ENCODE measurements at regions not wholly inside any gene's neighbourhood (a gene's known extent, or its start where the extent isn't known, plus 50 kb on each side); places are given as distances from the start of the nearest gene placed in this dataset.

DNA sequence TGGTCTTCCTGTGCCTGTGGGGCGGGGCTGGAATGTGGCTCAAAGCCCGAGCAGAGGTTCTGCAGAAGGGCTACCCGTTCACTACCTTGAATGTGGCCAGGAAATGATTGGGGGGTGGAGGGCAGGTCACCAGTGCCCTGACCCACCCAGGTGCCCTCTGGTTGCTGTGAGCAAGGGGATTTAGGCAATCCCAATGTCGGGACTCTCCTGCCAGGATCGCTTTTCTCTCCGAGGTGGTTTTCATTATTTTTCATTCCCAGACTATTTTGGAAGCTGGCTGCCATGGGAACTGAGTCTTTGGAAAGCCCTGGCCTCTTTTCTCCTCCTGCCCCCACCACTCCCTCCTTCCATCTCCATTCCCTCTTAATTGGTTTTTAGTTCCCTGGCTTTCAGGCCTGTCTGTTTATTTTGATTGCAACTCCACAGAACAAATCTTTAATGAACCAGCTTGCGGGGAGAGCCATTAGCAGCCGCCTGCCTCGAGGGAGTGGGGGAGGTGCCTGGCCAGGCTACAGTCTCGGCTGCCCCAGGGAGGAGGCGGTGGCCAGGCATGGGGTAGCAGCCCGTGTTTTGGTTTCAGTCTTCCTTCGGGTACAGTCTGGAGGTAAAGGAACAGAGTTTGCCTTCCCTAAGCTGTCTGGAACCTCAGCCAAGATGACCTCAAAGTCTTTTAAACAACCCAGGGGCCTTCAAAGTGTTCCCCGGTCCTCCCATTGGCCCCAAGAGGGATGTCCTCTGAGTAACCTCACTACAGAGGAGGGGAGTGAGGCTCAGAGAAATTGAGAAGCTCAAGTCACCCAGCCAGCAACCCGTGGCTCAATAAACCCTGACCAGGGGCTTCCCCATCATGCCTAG is 114.4 kb upstream of the HAAO start:
- Mint-ChIP-seq H3K9me3 (no peaks in the 10 kb centered on the region), H3K4me1 (no peaks in the 10 kb centered on the region), H3K27ac (no peak overlapping the region), H3K27me3 (ENCODE audit: low read depth in 3 of 3) (peaks cover 2 to 4% (median 2%) of the 10 kb centered on the region in 3 donors), H3K36me3 (peaks cover 0 to 3% (median 0%) of the 10 kb centered on the region in 3 donors), H3K4me3 (no peak overlapping the region)
- DNase-seq = no peak

DNA sequence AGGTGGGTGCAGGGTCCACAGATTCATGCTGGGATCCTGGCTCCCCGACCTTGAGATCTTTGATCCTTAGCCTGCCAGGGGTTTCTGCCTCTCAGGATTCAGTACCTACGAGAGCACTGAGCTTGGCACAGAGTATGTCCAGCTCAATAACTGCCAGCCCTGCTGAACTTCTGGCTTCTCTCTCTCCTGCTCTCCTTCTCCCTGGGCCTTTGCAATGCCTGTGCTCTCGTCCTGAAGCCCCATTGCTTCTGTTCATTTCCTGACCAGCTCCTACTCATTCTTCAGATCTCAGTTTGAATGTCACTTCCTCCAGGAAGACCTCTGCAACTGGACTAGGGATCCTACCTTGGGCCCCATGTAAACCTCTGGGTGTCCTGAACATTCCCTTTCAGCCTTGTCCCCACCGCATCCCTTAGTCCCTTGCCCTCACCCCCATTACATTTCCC is 113.8 kb upstream of the HAAO start:
- H3K27me3 Mint-ChIP-seq (ENCODE audit: low read depth in 3 of 3) = peaks cover 2 to 4% (median 2%) of the 10 kb centered on the region in 3 donors
- DNase-seq = no peak
- no peaks in the 10 kb centered on the region for H3K9me3 Mint-ChIP-seq
- H3K4me3 Mint-ChIP-seq = no peak overlapping the region
- peaks cover 0 to 3% (median 0%) of the 10 kb centered on the region in 3 donors for H3K36me3 Mint-ChIP-seq
- no peaks in the 10 kb centered on the region for H3K4me1 Mint-ChIP-seq
- no peak overlapping the region for H3K27ac Mint-ChIP-seq

- Mint-ChIP-seq H3K27me3 (ENCODE audit: low read depth in 3 of 3) (peaks cover 2 to 4% (median 4%) of the 10 kb centered on the region in 3 donors), H3K4me3 (no peak overlapping the region), H3K4me1 (no peaks in the 10 kb centered on the region), H3K9me3 (no peaks in the 10 kb centered on the region), H3K27ac (no peak overlapping the region), H3K36me3 (peaks cover 0 to 3% (median 0%) of the 10 kb centered on the region in 3 donors)
- DNase-seq = no peak
These were observed 113.1 kb upstream of the HAAO start for GRCh38 chr2:42905341-42906110.

DNA sequence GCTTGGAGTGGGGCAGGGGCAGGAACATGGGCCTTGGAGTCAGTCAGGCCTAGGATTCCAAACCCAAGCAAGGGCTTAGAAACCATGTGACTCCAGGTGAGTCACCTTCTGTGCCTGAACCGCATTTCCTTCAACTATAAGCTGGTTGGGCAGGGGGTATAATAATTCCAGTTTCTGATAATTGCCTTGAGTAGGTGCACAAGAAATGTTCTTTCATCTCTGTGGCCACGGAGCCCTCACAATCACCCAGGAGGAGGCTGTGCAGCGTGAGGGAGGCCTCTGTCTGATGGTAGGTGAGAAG is 112.1 kb upstream of the HAAO start:
- no peak overlapping the region for H3K4me3 Mint-ChIP-seq
- H3K36me3 Mint-ChIP-seq = no peaks in the 10 kb centered on the region
- H3K27me3 Mint-ChIP-seq (ENCODE audit: low read depth in 3 of 3) = peaks cover 0 to 4% (median 4%) of the 10 kb centered on the region in 3 donors
- no peaks in the 10 kb centered on the region for H3K4me1 Mint-ChIP-seq
- no peak overlapping the region for H3K27ac Mint-ChIP-seq
- H3K9me3 Mint-ChIP-seq = peaks cover 0 to 2% (median 0%) of the 10 kb centered on the region in 6 donors
- no peak for DNase-seq

DNA sequence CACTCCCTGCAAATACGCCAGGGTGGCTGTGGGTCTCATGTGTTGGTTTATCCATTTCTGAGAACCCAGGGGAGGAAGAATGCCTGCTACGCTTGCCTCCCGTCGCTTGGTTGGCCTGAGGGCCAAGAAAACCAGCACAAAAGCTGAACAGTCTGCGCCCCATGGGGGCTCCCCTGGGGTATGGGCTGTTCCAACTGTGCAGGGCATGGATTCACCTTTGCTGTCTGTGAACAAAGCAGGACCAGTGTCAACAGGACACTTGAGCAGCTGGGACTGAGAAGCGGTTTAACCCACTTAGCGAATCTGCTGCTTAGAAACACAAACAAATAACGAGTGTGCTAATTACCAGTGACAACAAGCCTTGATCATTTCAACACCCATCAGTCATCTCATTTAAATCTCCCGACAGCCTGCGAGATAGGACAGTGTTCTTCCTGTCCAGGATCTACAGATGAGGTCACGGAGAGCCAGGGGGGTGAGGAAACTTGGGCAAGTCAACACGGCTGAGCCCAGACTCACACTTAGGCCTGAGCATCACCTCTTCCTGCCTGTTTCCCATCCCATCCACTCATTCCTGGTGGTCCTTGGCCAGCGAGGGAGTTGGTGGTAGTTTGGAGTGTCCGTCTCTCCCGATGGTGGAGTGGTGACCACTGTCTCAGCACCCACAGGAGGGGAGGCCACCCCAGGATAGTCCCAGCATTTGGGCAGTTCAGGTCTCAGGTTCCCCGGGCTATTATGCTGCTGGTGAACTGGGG is 111.6 kb upstream of the HAAO start:
- H3K9me3 Mint-ChIP-seq = peaks cover 0 to 2% (median 0%) of the 10 kb centered on the region in 6 donors
- no peaks in the 10 kb centered on the region for H3K36me3 Mint-ChIP-seq
- peaks cover 0 to 4% (median 4%) of the 10 kb centered on the region in 3 donors for H3K27me3 Mint-ChIP-seq (ENCODE audit: low read depth in 3 of 3)
- no peak overlapping the region for H3K27ac Mint-ChIP-seq
- no peak for DNase-seq
- no peak overlapping the region for H3K4me3 Mint-ChIP-seq
- no peaks in the 10 kb centered on the region for H3K4me1 Mint-ChIP-seq

- Mint-ChIP-seq H3K9me3 (peaks cover 0 to 2% (median 0%) of the 10 kb centered on the region in 6 donors), H3K27me3 (ENCODE audit: low read depth in 3 of 3) (peaks cover 0 to 4% (median 4%) of the 10 kb centered on the region in 3 donors), H3K4me3 (no peak overlapping the region), H3K4me1 (no peaks in the 10 kb centered on the region), H3K27ac (no peak overlapping the region), H3K36me3 (no peaks in the 10 kb centered on the region)
- no peak for DNase-seq
These were observed 110.7 kb upstream of the HAAO start for GRCh38 chr2:42902939-42903709.

- Mint-ChIP-seq H3K27me3 (ENCODE audit: low read depth in 3 of 3) (peaks cover 1 to 4% (median 2%) of the 10 kb centered on the region in 3 donors), H3K36me3 (no peaks in the 10 kb centered on the region), H3K4me3 (no peak overlapping the region), H3K27ac (no peak overlapping the region), H3K4me1 (no peaks in the 10 kb centered on the region), H3K9me3 (peaks cover 0 to 2% (median 0%) of the 10 kb centered on the region in 6 donors)
- DNase-seq = no peak
These were observed 108.8 kb upstream of the HAAO start for GRCh38 chr2:42901076-42901640.

DNA sequence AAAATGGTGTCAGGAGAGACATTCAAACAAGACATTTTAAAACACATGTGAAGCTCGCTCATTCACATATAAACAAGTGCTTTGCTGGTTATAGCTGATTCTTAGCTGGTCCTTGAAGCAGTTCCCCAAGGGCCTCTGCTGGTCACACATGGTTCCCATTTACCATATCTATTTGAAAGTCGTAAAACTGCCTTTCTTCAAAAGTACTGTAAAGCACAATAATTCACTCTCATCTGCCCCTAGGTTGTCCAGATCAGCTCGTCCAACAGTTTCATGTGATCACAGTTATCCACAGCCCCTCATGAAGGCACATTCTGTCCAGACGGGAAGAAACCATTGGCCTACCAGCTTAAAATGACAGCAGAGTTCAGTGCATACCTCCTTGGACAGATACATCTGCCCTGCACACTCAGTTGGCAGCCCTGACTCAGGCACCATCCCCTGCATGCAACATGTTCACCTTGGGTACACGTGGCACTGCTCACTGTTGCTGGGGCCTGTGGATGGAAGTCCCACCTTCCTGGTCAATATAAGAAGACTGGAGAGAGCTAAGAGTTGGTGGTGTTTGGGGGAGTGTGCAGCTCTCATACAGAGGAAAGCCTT is 108.0 kb upstream of the HAAO start:
- DNase-seq = no peak
- Mint-ChIP-seq H3K36me3 (no peaks in the 10 kb centered on the region), H3K27ac (no peak overlapping the region), H3K27me3 (ENCODE audit: low read depth in 3 of 3) (peaks cover 1 to 4% (median 2%) of the 10 kb centered on the region in 3 donors), H3K9me3 (peaks cover 0 to 2% (median 0%) of the 10 kb centered on the region in 6 donors), H3K4me3 (no peak overlapping the region), H3K4me1 (no peaks in the 10 kb centered on the region)

DNA sequence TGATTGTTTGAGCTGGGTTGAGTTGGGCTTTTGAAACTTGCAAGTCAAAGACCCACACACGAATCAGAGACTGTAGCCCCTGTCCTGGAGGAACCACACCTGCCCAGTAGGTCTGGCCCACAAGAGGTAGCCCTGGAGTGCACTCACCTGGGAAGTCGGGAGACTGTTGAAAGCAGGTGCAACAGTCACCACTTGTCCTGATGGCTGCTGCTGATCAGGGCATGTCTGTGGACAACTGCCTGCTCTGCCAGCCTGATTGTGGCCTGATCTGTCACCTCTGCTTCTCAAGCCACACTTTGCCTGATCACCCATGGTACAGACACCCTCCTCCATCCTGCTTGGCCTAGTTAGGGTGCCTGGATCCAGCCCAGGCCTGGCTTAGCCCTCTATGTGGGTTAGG is 105.0 kb upstream of the HAAO start:
- Mint-ChIP-seq H3K27ac (no peak overlapping the region), H3K27me3 (ENCODE audit: low read depth in 3 of 3) (peaks cover 0 to 4% (median 1%) of the 10 kb centered on the region in 3 donors), H3K36me3 (no peaks in the 10 kb centered on the region), H3K4me1 (no peaks in the 10 kb centered on the region), H3K9me3 (peaks cover 0 to 2% (median 0%) of the 10 kb centered on the region in 6 donors), H3K4me3 (no peak overlapping the region)
- no peak for DNase-seq

DNA sequence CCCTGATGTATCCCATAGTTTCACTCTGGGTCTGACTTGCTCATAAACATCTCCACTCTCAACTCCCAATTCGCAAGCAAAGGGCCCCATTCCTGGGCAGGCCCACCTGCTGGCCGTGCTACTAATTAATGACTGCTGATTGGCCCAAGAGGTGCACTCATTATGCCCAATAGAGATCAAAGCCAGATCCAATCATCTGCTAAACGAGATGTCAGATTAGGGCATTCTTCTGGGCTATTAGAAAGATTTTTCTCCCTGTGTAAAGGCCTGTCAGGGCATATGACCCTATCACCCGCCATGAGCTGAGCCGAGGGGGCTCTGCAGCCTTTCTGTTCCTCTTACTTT is 103.4 kb upstream of the HAAO start:
- no peak for DNase-seq
- no peak overlapping the region for H3K4me3 Mint-ChIP-seq
- H3K36me3 Mint-ChIP-seq = no peaks in the 10 kb centered on the region
- H3K27ac Mint-ChIP-seq = no peak overlapping the region
- peaks cover 0 to 4% (median 3%) of the 10 kb centered on the region in 3 donors for H3K27me3 Mint-ChIP-seq (ENCODE audit: low read depth in 3 of 3)
- H3K9me3 Mint-ChIP-seq = peaks cover 0 to 2% (median 0%) of the 10 kb centered on the region in 6 donors
- no peaks in the 10 kb centered on the region for H3K4me1 Mint-ChIP-seq

GRCh38 chr2:42895134-42895790 is 102.9 kb upstream of the HAAO start:
- Mint-ChIP-seq H3K36me3 (no peaks in the 10 kb centered on the region), H3K27me3 (ENCODE audit: low read depth in 3 of 3) (peaks cover 0 to 3% (median 2%) of the 10 kb centered on the region in 3 donors), H3K4me1 (no peaks in the 10 kb centered on the region), H3K27ac (no peak overlapping the region), H3K9me3 (peaks cover 0 to under 1% (median 0%) of the 10 kb centered on the region in 6 donors), H3K4me3 (no peak overlapping the region)
- DNase-seq = no peak

- Mint-ChIP-seq H3K9me3 (no peaks in the 10 kb centered on the region), H3K4me3 (no peak overlapping the region), H3K27ac (no peak overlapping the region), H3K4me1 (no peaks in the 10 kb centered on the region), H3K27me3 (ENCODE audit: low read depth in 3 of 3) (peaks cover 0 to 4% (median 2%) of the 10 kb centered on the region in 3 donors), H3K36me3 (no peaks in the 10 kb centered on the region)
- no peak for DNase-seq
These were observed 100.8 kb upstream of the HAAO start for GRCh38 chr2:42893047-42893758.

Measured in immature natural killer cell (primary cell).